ENCODE measurements at regions not wholly inside any gene's neighbourhood (a gene's known extent, or its start where the extent isn't known, plus 50 kb on each side); places are given as distances from the start of the nearest gene placed in this dataset.
"Not testable (repeated sequence)": the region's sequence is repeated elsewhere in the genome, so short reads cannot be mapped to it uniquely, and the experiment has no call there.

DNA sequence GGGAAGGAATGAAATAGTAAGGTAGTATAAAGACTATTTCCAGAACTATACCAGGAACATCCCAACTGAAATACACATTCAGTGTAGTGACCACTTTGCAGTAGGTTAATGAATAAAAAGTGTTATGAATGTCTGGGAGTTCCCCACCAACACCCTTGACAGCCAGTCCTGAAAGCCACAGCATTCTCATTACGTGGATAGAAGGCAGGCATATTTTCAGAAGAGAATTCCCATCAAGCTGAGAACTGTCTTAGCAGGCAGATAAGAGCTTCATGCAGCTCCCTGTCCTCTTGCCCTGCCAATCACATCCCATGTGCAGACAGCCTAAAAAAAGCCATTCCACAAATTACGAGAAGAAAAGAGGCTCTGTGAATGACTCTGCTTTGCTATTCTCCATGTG lies 695.0 kb downstream of the DTWD2 start:
- Histone ChIP-seq H3K27ac (ENCODE audit: insufficient read depth, low read length, poor library complexity, severe bottlenecking) (no peak overlapping the region), H3K36me3 (ENCODE audit: control insufficient read depth, insufficient read depth, low read length) (no peaks in the 10 kb centered on the region), H3K27me3 (replicated peaks; ENCODE audit: control insufficient read depth, insufficient read depth, low read length, poor library complexity, severe bottlenecking) (no peaks in the 10 kb centered on the region), H3K4me3 (ENCODE audit: insufficient read depth, low read depth, low read length, poor library complexity, severe bottlenecking) (no peak overlapping the region), H3K4me1 (ENCODE audit: control insufficient read depth, insufficient read depth, low read length, poor library complexity, severe bottlenecking) (no peaks in the 10 kb centered on the region), H3K9me3 (ENCODE audit: control insufficient read depth, low read length) (peaks cover 3% of the 10 kb centered on the region)
- DNase-seq = no peak

DNA sequence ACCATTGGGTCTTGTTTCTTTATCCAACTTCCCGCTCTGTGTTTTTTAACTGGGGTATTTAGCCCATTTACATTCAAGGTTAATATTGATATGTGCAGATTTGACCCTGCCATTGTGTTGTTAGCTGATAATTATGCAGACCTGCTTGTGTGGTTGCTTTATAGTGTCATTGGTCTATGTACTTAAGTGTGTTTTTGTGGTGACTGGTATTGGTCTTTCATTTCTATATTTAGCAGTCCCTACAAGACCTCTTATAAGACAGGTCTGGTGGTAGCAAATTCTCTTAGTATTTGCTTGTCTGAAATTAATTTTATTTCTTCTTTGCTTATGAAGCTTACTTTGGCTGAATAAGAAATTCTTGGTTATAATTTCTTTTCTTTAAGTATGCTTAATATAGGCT lies 698.1 kb downstream of the DTWD2 start:
- Histone ChIP-seq H3K4me1 (ENCODE audit: control insufficient read depth, insufficient read depth, low read length, poor library complexity, severe bottlenecking) (no peaks in the 10 kb centered on the region), H3K27me3 (replicated peaks; ENCODE audit: control insufficient read depth, insufficient read depth, low read length, poor library complexity, severe bottlenecking) (no peaks in the 10 kb centered on the region), H3K36me3 (ENCODE audit: control insufficient read depth, insufficient read depth, low read length) (no peaks in the 10 kb centered on the region), H3K4me3 (ENCODE audit: insufficient read depth, low read depth, low read length, poor library complexity, severe bottlenecking) (no peak overlapping the region), H3K9me3 (ENCODE audit: control insufficient read depth, low read length) (peaks cover 3% of the 10 kb centered on the region), H3K27ac (ENCODE audit: insufficient read depth, low read length, poor library complexity, severe bottlenecking) (no peak overlapping the region)
- no peak for DNase-seq

DNA sequence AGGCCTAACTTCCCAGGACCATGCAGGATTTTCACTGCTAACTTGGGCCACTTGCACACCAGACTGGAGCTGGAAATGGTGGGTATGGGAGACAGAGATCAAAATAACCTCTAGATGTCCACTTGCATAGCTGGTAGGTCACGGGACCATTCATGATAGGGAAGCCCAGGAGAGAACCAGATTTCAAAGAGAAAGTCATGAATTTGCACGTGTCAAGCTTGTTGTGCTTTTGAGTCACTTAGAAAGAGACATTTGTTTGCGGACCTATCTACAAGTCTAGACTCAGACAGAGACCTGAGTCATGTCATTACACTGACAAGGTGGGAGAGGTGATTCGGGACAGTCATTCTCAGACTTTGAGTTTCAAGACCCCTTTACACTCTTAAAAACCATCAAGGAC lies 704.1 kb downstream of the DTWD2 start:
- not testable (repeated sequence) for H3K27me3 ChIP-seq (replicated peaks; ENCODE audit: control insufficient read depth, insufficient read depth, low read length, poor library complexity, severe bottlenecking); H3K4me3 ChIP-seq (ENCODE audit: insufficient read depth, low read depth, low read length, poor library complexity, severe bottlenecking); H3K36me3 ChIP-seq (ENCODE audit: control insufficient read depth, insufficient read depth, low read length); DNase-seq; H3K9me3 ChIP-seq (ENCODE audit: control insufficient read depth, low read length); H3K27ac ChIP-seq (ENCODE audit: insufficient read depth, low read length, poor library complexity, severe bottlenecking); H3K4me1 ChIP-seq (ENCODE audit: control insufficient read depth, insufficient read depth, low read length, poor library complexity, severe bottlenecking)

DNA sequence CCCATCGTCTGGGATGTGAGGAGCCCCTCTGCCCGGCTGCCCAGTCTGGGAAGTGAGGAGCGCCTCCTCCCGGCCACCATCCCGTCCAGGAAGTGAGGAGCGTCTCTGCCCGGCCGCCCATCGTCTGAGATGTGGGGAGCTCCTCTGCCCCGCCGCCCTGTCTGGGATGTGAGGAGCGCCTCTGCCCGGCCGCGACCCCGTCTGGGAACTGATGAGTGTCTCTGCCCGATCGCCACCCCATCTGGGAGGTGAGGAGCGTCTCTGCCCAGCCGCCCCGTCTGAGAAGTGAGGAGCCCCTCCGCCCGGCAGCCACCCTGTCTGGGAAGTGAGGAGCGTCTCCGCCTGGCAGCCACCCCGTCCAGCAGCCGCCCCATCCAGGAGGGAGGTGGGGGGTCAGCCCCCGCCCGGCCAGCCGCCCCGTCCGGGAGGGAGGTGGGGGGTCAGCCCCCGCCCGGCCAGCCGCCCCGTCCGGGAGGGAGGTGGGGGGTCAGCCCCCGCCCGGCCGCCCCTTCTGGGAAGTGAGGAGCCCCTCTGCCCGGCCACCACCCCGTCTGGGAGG lies 705.8 kb downstream of the DTWD2 start:
- H3K4me1 ChIP-seq (ENCODE audit: control insufficient read depth, insufficient read depth, low read length, poor library complexity, severe bottlenecking); H3K9me3 ChIP-seq (ENCODE audit: control insufficient read depth, low read length); H3K27ac ChIP-seq (ENCODE audit: insufficient read depth, low read length, poor library complexity, severe bottlenecking); H3K36me3 ChIP-seq (ENCODE audit: control insufficient read depth, insufficient read depth, low read length); DNase-seq; H3K27me3 ChIP-seq (replicated peaks; ENCODE audit: control insufficient read depth, insufficient read depth, low read length, poor library complexity, severe bottlenecking); H3K4me3 ChIP-seq (ENCODE audit: insufficient read depth, low read depth, low read length, poor library complexity, severe bottlenecking): not testable (repeated sequence)

DNA sequence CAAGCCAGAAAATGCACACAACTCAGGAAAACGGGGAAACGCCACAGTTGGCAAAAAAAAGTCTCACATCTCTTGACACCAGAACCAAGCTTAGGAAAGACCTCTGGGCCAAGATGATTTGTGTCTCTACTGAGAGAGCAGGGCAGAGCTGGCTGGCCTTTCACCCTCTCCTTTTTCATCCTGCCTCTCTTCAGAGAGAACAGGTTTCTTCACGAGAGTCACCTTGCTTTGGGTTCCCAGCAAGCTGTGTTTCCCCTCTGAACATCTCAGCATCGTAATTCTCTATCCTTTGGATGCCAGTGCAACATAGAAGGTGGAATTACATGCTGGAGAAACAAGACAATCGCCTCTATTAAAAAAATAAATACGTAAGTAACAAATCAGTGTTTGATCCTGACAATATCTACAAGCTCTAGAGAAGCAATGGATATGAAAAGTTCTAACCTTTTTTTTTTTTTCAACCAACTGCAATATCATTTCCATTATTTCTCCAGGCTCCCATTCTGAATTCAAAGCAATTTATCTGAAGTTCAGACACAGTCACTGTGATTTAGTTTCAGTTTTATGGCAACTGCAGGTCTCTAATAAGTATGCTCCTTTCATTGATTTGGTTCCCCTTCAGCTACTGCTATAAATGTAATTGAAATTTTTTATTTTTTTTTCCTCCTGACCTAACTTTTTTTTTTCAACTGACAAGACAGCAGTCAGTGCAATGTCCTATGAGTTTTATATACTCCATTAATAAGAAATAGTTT lies 708.6 kb downstream of the DTWD2 start:
- Histone ChIP-seq H3K9me3 (ENCODE audit: control insufficient read depth, low read length) (no peaks in the 10 kb centered on the region), H3K4me1 (ENCODE audit: control insufficient read depth, insufficient read depth, low read length, poor library complexity, severe bottlenecking) (no peaks in the 10 kb centered on the region), H3K4me3 (ENCODE audit: insufficient read depth, low read depth, low read length, poor library complexity, severe bottlenecking) (no peak overlapping the region), H3K27ac (ENCODE audit: insufficient read depth, low read length, poor library complexity, severe bottlenecking) (no peak overlapping the region), H3K27me3 (replicated peaks; ENCODE audit: control insufficient read depth, insufficient read depth, low read length, poor library complexity, severe bottlenecking) (no peaks in the 10 kb centered on the region), H3K36me3 (ENCODE audit: control insufficient read depth, insufficient read depth, low read length) (no peaks in the 10 kb centered on the region)
- DNase-seq = no peak

- Histone ChIP-seq H3K27me3 (replicated peaks; ENCODE audit: control insufficient read depth, insufficient read depth, low read length, poor library complexity, severe bottlenecking) (no peaks in the 10 kb centered on the region), H3K9me3 (ENCODE audit: control insufficient read depth, low read length) (no peaks in the 10 kb centered on the region), H3K4me1 (ENCODE audit: control insufficient read depth, insufficient read depth, low read length, poor library complexity, severe bottlenecking) (no peaks in the 10 kb centered on the region), H3K36me3 (ENCODE audit: control insufficient read depth, insufficient read depth, low read length) (no peaks in the 10 kb centered on the region), H3K27ac (ENCODE audit: insufficient read depth, low read length, poor library complexity, severe bottlenecking) (no peak overlapping the region), H3K4me3 (ENCODE audit: insufficient read depth, low read depth, low read length, poor library complexity, severe bottlenecking) (no peak overlapping the region)
- no peak for DNase-seq
These were observed 717.8 kb downstream of the DTWD2 start for GRCh38 chr5:118270526-118270925.

DNA sequence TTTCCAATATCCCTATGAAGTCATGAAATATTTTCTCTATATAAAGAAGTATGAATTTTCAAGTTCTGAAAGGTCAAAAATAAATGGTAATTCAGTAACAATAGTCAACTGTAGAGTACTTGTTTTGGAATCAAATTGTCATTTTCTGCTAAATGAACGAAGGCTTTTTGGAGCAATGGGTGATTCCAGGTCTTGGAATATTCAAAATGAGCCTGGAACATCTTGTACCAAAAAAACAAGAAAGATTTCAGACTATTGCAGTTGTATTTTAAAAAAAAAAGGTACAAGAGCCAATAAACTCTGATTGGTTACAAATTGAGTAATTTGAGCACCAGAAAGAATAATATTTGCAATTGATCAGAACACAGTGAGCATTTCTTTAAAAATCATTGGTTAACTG lies 730.1 kb downstream of the DTWD2 start:
- Histone ChIP-seq H3K36me3 (ENCODE audit: control insufficient read depth, insufficient read depth, low read length) (no peaks in the 10 kb centered on the region), H3K4me3 (ENCODE audit: insufficient read depth, low read depth, low read length, poor library complexity, severe bottlenecking) (no peak overlapping the region), H3K4me1 (ENCODE audit: control insufficient read depth, insufficient read depth, low read length, poor library complexity, severe bottlenecking) (no peaks in the 10 kb centered on the region), H3K27ac (ENCODE audit: insufficient read depth, low read length, poor library complexity, severe bottlenecking) (no peak overlapping the region), H3K9me3 (ENCODE audit: control insufficient read depth, low read length) (no peaks in the 10 kb centered on the region), H3K27me3 (replicated peaks; ENCODE audit: control insufficient read depth, insufficient read depth, low read length, poor library complexity, severe bottlenecking) (no peaks in the 10 kb centered on the region)
- DNase-seq = no peak

DNA sequence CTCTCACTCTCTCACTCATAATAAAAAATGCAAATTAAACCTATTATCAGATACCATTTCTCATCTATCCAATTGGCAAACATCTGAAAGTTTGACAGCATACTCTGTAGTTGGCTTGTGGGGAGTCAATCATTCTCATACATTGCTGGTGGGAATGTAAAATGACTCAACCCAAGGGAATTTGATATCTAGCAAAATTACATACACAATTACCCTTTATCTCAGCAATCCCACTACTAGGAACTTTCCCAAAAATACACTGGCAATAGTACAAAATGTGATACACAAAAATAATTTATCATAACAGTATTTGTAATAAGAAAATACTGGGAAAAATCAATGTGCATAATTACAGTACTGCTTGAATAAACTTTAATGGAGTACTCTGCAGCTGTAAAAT lies 731.3 kb downstream of the DTWD2 start:
- Histone ChIP-seq H3K4me3 (ENCODE audit: insufficient read depth, low read depth, low read length, poor library complexity, severe bottlenecking) (no peak overlapping the region), H3K9me3 (ENCODE audit: control insufficient read depth, low read length) (no peaks in the 10 kb centered on the region), H3K27me3 (replicated peaks; ENCODE audit: control insufficient read depth, insufficient read depth, low read length, poor library complexity, severe bottlenecking) (no peaks in the 10 kb centered on the region), H3K36me3 (ENCODE audit: control insufficient read depth, insufficient read depth, low read length) (no peaks in the 10 kb centered on the region), H3K27ac (ENCODE audit: insufficient read depth, low read length, poor library complexity, severe bottlenecking) (no peak overlapping the region), H3K4me1 (ENCODE audit: control insufficient read depth, insufficient read depth, low read length, poor library complexity, severe bottlenecking) (no peaks in the 10 kb centered on the region)
- DNase-seq = no peak

DNA sequence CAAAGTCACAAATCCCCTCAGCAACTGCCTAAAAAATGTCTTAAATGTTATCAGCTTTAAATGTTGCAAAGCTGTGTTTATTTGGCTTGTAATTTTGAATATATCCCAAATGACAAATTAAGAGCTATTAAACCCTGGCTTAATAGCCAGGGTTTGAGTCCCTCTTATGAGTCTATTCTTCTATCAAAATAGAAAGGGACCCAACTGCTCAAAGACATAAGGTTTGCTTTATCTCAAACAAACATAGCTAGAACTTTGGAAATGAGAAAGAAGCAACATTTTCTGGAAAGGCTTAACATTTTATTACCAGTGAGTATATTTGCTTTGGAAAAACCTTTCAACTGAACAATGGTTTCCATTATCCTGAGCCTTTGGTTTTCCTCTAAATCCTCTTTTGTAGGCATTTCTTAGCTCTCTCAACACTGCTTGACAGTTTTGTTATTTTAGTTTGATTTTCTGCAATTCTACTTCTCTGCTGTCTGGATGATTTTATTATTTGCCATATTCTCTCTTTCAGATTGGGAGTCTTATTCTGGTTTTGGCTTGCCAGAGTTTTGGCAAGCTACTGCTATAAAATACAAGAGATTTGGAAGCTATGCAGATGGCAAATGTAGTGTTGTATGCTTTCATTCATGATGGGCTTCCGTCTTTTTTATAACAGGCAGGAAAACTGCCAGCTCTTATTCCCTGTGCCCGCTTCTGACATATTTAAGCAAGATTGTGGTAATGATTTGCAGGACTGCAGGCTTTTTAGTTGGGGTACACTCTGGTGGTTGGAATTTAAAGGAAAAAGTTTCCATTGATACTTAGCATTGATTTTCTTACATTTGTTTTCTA lies 734.9 kb downstream of the DTWD2 start:
- no peaks in the 10 kb centered on the region for H3K36me3 ChIP-seq (ENCODE audit: control insufficient read depth, insufficient read depth, low read length)
- H3K4me3 ChIP-seq (ENCODE audit: insufficient read depth, low read depth, low read length, poor library complexity, severe bottlenecking) = no peak overlapping the region
- DNase-seq = no peak
- H3K4me1 ChIP-seq (ENCODE audit: control insufficient read depth, insufficient read depth, low read length, poor library complexity, severe bottlenecking) = no peaks in the 10 kb centered on the region
- H3K27ac ChIP-seq (ENCODE audit: insufficient read depth, low read length, poor library complexity, severe bottlenecking) = no peak overlapping the region
- H3K9me3 ChIP-seq (ENCODE audit: control insufficient read depth, low read length) = no peaks in the 10 kb centered on the region
- no peaks in the 10 kb centered on the region for H3K27me3 ChIP-seq (replicated peaks; ENCODE audit: control insufficient read depth, insufficient read depth, low read length, poor library complexity, severe bottlenecking)

GRCh38 chr5:118249386-118249785 lies 739.0 kb downstream of the DTWD2 start:
- DNase-seq = no peak
- Histone ChIP-seq H3K27me3 (replicated peaks; ENCODE audit: control insufficient read depth, insufficient read depth, low read length, poor library complexity, severe bottlenecking) (no peaks in the 10 kb centered on the region), H3K4me1 (ENCODE audit: control insufficient read depth, insufficient read depth, low read length, poor library complexity, severe bottlenecking) (no peaks in the 10 kb centered on the region), H3K27ac (ENCODE audit: insufficient read depth, low read length, poor library complexity, severe bottlenecking) (no peak overlapping the region), H3K4me3 (ENCODE audit: insufficient read depth, low read depth, low read length, poor library complexity, severe bottlenecking) (no peak overlapping the region), H3K9me3 (ENCODE audit: control insufficient read depth, low read length) (peaks cover 5% of the 10 kb centered on the region), H3K36me3 (ENCODE audit: control insufficient read depth, insufficient read depth, low read length) (no peaks in the 10 kb centered on the region)

Data from effector memory CD4-positive, alpha-beta T cell (primary cell).